ENCODE measurements at regions not wholly inside any gene's neighbourhood (a gene's known extent, or its start where the extent isn't known, plus 50 kb on each side); places are given as distances from the start of the nearest gene placed in this dataset.

DNA sequence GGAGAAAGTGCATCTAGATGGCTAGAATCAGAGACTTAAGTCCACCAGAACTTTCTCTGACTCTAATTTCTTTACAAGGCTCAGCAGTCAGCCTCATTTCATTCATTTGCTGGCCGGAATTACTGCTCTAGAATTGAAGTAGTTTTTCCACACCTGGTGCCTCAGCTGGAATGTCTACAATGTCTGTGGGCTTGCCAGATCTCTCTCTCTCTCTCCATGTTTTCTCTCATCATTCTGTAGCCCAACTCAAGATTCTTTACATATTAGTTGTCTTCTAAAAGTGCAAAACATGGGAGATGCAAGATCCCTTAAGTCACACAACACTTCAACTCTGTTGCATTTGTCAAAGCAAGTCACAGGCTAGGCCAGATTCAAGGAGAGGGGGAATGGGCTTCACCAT is 103.9 kb upstream of the TAF11L2 start:
- peaks cover 2% of the 10 kb centered on the region for H3K36me3 Mint-ChIP-seq
- peaks cover under 1% of the 10 kb centered on the region for H3F3A ChIP-seq (ENCODE audit: low read depth)
- peaks cover 5% of the 10 kb centered on the region for H3K9me3 Mint-ChIP-seq
- no peak overlapping the region for H3K9ac ChIP-seq
- no peaks in the 10 kb centered on the region for H4K20me1 ChIP-seq (ENCODE audit: low read depth)
- no peaks in the 10 kb centered on the region for H3K36me3 ChIP-seq
- H3K9me3 ChIP-seq (ENCODE audit: low read depth), result no peaks in the 10 kb centered on the region
- H3K4me2 ChIP-seq, result no peak overlapping the region
- H3K4me3 Mint-ChIP-seq, result no peak overlapping the region
- DNase-seq (ENCODE audit: low spot score), result no peak
- H3K4me3 ChIP-seq, result no peak overlapping the region
- H3K4me1 ChIP-seq, result no peaks in the 10 kb centered on the region
- H3K27ac Mint-ChIP-seq, result no peak overlapping the region
- H3K27me3 ChIP-seq, result no peaks in the 10 kb centered on the region
- no peak overlapping the region for H3K27ac ChIP-seq
- H3K4me1 Mint-ChIP-seq, result peaks cover 4% of the 10 kb centered on the region
- TF ChIP-seq, protein P1, sequence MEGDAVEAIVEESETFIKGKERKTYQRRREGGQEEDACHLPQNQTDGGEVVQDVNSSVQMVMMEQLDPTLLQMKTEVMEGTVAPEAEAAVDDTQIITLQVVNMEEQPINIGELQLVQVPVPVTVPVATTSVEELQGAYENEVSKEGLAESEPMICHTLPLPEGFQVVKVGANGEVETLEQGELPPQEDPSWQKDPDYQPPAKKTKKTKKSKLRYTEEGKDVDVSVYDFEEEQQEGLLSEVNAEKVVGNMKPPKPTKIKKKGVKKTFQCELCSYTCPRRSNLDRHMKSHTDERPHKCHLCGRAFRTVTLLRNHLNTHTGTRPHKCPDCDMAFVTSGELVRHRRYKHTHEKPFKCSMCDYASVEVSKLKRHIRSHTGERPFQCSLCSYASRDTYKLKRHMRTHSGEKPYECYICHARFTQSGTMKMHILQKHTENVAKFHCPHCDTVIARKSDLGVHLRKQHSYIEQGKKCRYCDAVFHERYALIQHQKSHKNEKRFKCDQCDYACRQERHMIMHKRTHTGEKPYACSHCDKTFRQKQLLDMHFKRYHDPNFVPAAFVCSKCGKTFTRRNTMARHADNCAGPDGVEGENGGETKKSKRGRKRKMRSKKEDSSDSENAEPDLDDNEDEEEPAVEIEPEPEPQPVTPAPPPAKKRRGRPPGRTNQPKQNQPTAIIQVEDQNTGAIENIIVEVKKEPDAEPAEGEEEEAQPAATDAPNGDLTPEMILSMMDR (IDR thresholded peaks at IDR 0.05), result no peak
- TF ChIP-seq EZH2phosphoT487 (IDR thresholded peaks at IDR 0.05), result no peak
- no peak for TF ChIP-seq EZH2 (IDR thresholded peaks at IDR 0.05)
- no peak overlapping the region for H2AFZ ChIP-seq (replicated peaks)
- no peaks in the 10 kb centered on the region for H3K79me2 ChIP-seq (ENCODE audit: low read depth)
- H3K27me3 Mint-ChIP-seq (ENCODE audit: insufficient read depth, low read depth), result peaks cover 6% of the 10 kb centered on the region

DNA sequence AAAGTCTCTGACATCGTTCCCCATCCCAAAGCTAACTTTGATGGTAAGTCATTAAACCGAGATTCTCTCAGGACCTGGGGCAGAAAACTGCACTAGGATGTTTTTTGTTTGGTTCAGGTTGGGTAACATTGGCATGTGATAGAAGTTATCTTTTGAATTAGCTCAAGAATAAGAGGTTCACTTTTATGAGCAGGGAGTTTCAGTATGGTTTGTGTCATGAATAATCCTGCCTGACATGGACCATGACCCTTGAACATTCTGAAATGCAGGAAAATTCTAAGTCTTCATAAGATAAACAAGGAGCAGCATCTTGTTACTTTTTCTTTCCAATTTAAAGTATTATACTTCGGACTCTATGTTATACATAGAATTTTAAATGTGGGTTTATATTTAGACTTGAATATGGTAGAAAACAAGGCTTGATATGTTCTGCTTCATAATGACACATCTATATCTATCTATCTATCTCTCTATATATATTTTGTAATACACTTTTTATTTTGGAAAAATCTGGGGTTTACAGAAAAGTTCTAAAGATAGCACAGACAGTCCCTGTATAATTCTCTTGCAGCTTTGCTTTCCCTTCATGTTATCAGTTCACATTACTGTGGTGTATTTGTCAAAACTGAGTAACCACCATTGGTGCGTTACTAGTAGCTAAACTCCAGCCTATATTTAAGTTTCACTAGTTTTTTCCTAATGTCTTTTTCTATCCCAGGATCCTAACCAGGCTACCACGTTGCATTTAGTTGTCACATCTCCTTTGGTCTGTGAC is 102.7 kb upstream of the TAF11L2 start:
- Mint-ChIP-seq H3K27ac (no peak overlapping the region), H3K9me3 (peaks cover 5% of the 10 kb centered on the region), H3K27me3 (ENCODE audit: insufficient read depth, low read depth) (peaks cover 6% of the 10 kb centered on the region), H3K36me3 (peaks cover 2% of the 10 kb centered on the region), H3K4me1 (peaks cover 4% of the 10 kb centered on the region), H3K4me3 (no peak overlapping the region)
- no peaks in the 10 kb centered on the region for H3K9me3 ChIP-seq (ENCODE audit: low read depth)
- peaks cover 12% of the 10 kb centered on the region for H3F3A ChIP-seq (ENCODE audit: low read depth)
- H3K4me3 ChIP-seq, result no peak overlapping the region
- peaks cover 9% of the 10 kb centered on the region for H3K4me1 ChIP-seq
- H3K36me3 ChIP-seq, result no peaks in the 10 kb centered on the region
- no peaks in the 10 kb centered on the region for H4K20me1 ChIP-seq (ENCODE audit: low read depth)
- H3K79me2 ChIP-seq (ENCODE audit: low read depth), result no peaks in the 10 kb centered on the region
- no peak overlapping the region for H3K9ac ChIP-seq
- H3K27ac ChIP-seq, result no peak overlapping the region
- no peak overlapping the region for H3K4me2 ChIP-seq
- no peaks in the 10 kb centered on the region for H3K27me3 ChIP-seq
- no peak overlapping the region for H2AFZ ChIP-seq (replicated peaks)
- DNase-seq (ENCODE audit: low spot score), result no peak
- TF ChIP-seq EZH2phosphoT487 (IDR thresholded peaks at IDR 0.05), result no peak
- TF ChIP-seq, protein P1 (IDR thresholded peaks at IDR 0.05), result no peak
- no peak for TF ChIP-seq EZH2 (IDR thresholded peaks at IDR 0.05)

DNA sequence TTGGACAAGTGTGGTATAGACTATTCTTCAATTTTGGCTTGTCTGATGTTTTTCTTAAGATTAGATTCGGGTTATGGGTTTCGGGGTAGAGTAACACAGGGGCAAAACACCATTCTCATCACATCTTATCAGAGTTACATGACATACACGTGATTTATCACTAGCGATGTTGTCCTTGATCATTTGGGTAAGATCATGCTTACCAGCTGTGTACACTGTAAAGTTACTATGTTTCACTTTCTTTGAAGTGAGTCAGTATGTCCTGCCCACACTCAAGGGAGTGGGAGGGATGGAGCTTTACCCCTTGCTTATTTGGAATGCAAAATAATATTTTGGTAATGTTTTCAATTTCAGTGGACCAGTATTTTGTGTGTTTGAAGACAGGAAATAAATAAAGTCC is 101.8 kb upstream of the TAF11L2 start:
- H3K36me3 Mint-ChIP-seq, result peaks cover 2% of the 10 kb centered on the region
- H2AFZ ChIP-seq (replicated peaks), result no peak overlapping the region
- no peak for TF ChIP-seq EZH2 (IDR thresholded peaks at IDR 0.05)
- no peak for TF ChIP-seq EZH2phosphoT487 (IDR thresholded peaks at IDR 0.05)
- TF ChIP-seq, protein P1 (IDR thresholded peaks at IDR 0.05), result no peak
- DNase-seq (ENCODE audit: low spot score), result no peak
- H4K20me1 ChIP-seq (ENCODE audit: low read depth), result no peaks in the 10 kb centered on the region
- H3K79me2 ChIP-seq (ENCODE audit: low read depth), result no peaks in the 10 kb centered on the region
- H3K9me3 Mint-ChIP-seq, result peaks cover 5% of the 10 kb centered on the region
- no peaks in the 10 kb centered on the region for H3K36me3 ChIP-seq
- H3K27me3 ChIP-seq, result no peaks in the 10 kb centered on the region
- H3K9me3 ChIP-seq (ENCODE audit: low read depth), result no peaks in the 10 kb centered on the region
- no peak overlapping the region for H3K27ac Mint-ChIP-seq
- peaks cover 14% of the 10 kb centered on the region for H3K4me1 Mint-ChIP-seq
- H3K4me2 ChIP-seq, result no peak overlapping the region
- H3K27ac ChIP-seq, result no peak overlapping the region
- no peak overlapping the region for H3K9ac ChIP-seq
- H3K27me3 Mint-ChIP-seq (ENCODE audit: insufficient read depth, low read depth), result peaks cover 4% of the 10 kb centered on the region
- H3K4me3 Mint-ChIP-seq, result no peak overlapping the region
- H3K4me1 ChIP-seq, result peaks cover 19% of the 10 kb centered on the region
- peaks cover 22% of the 10 kb centered on the region for H3F3A ChIP-seq (ENCODE audit: low read depth)
- no peak overlapping the region for H3K4me3 ChIP-seq
